Psoas muscle (tissue), 7 donors: ENCODE measurements at regions not wholly inside any gene's neighbourhood (a gene's known extent, or its start where the extent isn't known, plus 50 kb on each side); places are given as distances from the start of the nearest gene placed in this dataset.
"Not testable (repeated sequence)": the region's sequence is repeated elsewhere in the genome, so short reads cannot be mapped to it uniquely, and the experiment has no call there.

ENCODE experiments used
- ATAC-seq, 4 donors: fragments of 200-7000 bp; cut with Tn5 transposase; one replicate each; pipeline ENCODE4 v1.9.1; 2020; ENCODE audit warnings: moderate library complexity in 3 of 4, mild to moderate bottlenecking in 2 of 4
- DNase-seq, 2 donors: peaks; one replicate each; pipeline ENCODE4 v3.0.0-alpha.2; 2020
- H3K27ac ChIP-seq: fragments of 200-600 bp; one replicate; pipeline ENCODE4 v1.8.0; 2022
- H3K27me3 ChIP-seq, 3 donors: fragments of 200-600 bp in 1 of 3; one replicate each; pipeline versions ENCODE4 v1.6.1 to v1.8.0; 2013 to 2022; ENCODE audit warnings: low read length in 2 of 3, mild to moderate bottlenecking in 2 of 3, moderate library complexity in 1 of 3; ENCODE audit not compliant: insufficient read depth in 3 of 3
- H3K36me3 ChIP-seq, 2 donors: fragments of 200-600 bp in 1 of 2; one replicate each; pipeline versions ENCODE4 v1.6.1 to v1.8.0; 2013 to 2022; ENCODE audit warnings: low read depth in 1 of 2, mild to moderate bottlenecking in 1 of 2, moderate library complexity in 1 of 2; ENCODE audit not compliant: insufficient read depth in 1 of 2
- H3K4me1 ChIP-seq: fragments of 200-600 bp; one replicate; pipeline ENCODE4 v1.8.0; 2022
- H3K4me3 ChIP-seq: fragments of 200-600 bp; one replicate; pipeline ENCODE4 v1.8.0; 2022; ENCODE audit warnings: mild to moderate bottlenecking
- H3K9me3 ChIP-seq: fragments of 200-600 bp; one replicate; pipeline ENCODE4 v1.8.0; 2022
- WGBS, 3 donors: extraction: QIAGEN DNeasy Blood & Tissue Kit; methylation state at CpG; one replicate each; pipeline versions ENCODE4 v1.1.6 to v1.1.7; 2013; 5-methylcytosine and 5-hydroxymethylcytosine counted together
- intact Hi-C, 2 donors: fragments of 100-400 bp; cut with DNase I; formaldehyde crosslinking; loops; one replicate each; pipeline versions ENCODE4 v1.11.0 to v1.14.2; 2022
- TF ChIP-seq, protein P1 (sequence below): fragments of 200-600 bp; IDR thresholded peaks from one replicate; pipeline ENCODE4 v1.8.0; 2022; ENCODE audit warnings: antibody characterized with exemption
- donor health status: healthy with polysubstance abuse.
- donor health status: DM: no; HTN: no; CAD: no; lungs with moderate emphysema.
- donor health status: Bipolar disorder and iron deficiency.
- donor health status: healthy.
- donor health status: DM: yes; HTN: yes; CAD: no.
- donor health status: DM: no; HTN: no; CAD: no.
- donor health status: DM: yes; HTN: yes; CAD: no.

DNA sequence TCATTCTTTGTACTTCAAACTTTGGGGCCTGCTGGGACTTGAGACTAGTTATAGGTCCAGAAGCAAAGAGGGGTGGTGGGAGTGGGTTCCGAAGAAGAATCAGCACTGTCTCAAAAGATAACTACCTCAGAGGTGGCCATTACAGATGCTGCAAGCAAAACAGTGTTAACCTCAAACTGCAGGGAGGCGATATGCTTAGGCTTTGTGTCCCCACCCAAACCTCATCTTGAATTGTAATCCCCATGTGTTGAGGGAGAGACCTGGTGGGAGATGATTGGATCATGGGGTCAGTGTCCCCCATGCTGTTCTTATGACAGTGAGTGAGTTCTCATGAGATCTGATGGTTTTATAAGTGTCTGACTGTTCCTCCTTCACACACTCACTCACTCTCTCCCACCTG lies 545.3 kb downstream of the XYLT1 start:
- no peaks in the 10 kb centered on the region for H3K27me3 ChIP-seq
- no peaks in the 10 kb centered on the region for H3K4me1 ChIP-seq
- DNase-seq (no peak), ATAC-seq (no peak)
- 91 to 96% (median 94%) methylated on average over 2 of the region's 2 CpGs for WGBS, 3 donors
- TF ChIP-seq, protein P1, sequence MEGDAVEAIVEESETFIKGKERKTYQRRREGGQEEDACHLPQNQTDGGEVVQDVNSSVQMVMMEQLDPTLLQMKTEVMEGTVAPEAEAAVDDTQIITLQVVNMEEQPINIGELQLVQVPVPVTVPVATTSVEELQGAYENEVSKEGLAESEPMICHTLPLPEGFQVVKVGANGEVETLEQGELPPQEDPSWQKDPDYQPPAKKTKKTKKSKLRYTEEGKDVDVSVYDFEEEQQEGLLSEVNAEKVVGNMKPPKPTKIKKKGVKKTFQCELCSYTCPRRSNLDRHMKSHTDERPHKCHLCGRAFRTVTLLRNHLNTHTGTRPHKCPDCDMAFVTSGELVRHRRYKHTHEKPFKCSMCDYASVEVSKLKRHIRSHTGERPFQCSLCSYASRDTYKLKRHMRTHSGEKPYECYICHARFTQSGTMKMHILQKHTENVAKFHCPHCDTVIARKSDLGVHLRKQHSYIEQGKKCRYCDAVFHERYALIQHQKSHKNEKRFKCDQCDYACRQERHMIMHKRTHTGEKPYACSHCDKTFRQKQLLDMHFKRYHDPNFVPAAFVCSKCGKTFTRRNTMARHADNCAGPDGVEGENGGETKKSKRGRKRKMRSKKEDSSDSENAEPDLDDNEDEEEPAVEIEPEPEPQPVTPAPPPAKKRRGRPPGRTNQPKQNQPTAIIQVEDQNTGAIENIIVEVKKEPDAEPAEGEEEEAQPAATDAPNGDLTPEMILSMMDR: no peak
- no peaks in the 10 kb centered on the region for H3K36me3 ChIP-seq
- H3K4me3 ChIP-seq: no peak overlapping the region
- H3K9me3 ChIP-seq: no peaks in the 10 kb centered on the region
- no peak overlapping the region for H3K27ac ChIP-seq
- intact Hi-C loops: no loop called here

DNA sequence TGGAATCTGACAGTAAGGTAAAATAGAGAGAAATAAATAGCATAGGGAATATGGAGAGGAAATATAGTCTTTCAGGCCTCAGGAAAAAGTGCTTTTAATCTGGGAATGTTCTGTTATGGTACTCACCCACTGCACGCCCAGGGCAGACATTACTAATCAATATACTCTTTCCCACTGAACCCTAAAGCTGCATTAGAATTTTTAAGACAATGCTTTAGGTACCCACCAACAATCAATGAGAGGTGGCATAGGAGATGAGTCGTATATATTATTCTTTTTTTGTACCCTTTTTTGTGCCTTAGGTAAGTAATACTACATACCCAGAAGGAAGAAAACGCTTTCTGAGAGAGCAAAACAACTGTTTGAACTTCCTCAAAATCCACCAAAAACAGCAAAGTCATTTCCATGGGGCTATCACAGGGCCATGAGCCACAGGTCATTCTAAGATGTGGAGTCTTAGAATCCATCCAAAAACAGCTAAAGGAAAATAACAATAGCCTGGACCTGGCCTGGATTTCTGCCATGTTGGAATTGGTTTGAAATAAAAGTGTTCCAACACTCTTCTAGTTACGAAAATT lies 542.1 kb downstream of the XYLT1 start:
- DNase-seq: no peak
- no peak overlapping the region for H3K4me3 ChIP-seq
- H3K9me3 ChIP-seq: no peaks in the 10 kb centered on the region
- H3K27ac ChIP-seq: no peak overlapping the region
- no peaks in the 10 kb centered on the region for H3K4me1 ChIP-seq
- TF ChIP-seq, protein P1: no peak
- WGBS, 3 donors: 58 to 67% (median 64%) methylated on average over 4 of the region's 4 CpGs
- H3K36me3 ChIP-seq: no peaks in the 10 kb centered on the region
- intact Hi-C loops: no loop called here
- ATAC-seq: no peak
- H3K27me3 ChIP-seq: no peaks in the 10 kb centered on the region

DNA sequence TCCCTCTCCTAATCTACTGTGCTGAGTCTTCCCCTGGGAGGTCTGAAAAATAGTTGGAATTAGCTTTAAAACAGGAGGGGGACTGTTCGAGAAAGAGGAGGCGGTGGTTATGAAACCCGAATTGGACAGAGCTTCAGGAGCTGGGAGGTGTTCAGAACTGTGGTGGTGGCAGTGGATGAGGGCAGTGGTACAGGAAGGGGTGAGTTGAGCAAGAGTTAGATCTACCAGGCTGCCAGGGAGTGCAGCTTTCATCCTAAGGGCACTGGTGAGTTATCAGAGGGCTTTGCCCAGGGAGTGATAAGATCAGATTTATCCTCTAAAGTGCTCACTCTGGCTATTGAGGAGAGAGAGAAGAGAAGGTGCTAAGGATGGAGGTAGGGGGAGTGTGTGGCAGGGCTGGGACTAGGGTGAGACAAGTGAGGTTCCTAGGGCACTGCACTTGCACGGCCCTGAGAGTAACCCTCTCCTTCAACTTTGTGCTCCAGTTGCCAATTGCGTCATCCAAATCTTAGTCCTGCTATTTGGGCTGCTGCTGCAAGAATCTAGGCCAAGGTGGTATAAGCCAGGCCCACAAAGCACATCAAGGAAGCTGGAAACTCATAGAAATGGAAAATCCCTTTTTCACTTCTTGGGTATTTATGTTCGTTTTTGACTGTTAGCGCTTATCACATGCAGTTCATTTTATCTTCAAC lies 540.3 kb downstream of the XYLT1 start:
- Histone ChIP-seq H3K9me3 (no peaks in the 10 kb centered on the region), H3K4me1 (no peaks in the 10 kb centered on the region), H3K4me3 (no peak overlapping the region), H3K27ac (no peak overlapping the region), H3K36me3 (no peaks in the 10 kb centered on the region), H3K27me3 (no peaks in the 10 kb centered on the region)
- 67 to 73% (median 72%) methylated on average over 7 of the region's 7 CpGs for WGBS, 3 donors
- intact Hi-C loops: no loop called here
- DNase-seq (no peak), ATAC-seq (no peak)
- TF ChIP-seq, protein P1: no peak

DNA sequence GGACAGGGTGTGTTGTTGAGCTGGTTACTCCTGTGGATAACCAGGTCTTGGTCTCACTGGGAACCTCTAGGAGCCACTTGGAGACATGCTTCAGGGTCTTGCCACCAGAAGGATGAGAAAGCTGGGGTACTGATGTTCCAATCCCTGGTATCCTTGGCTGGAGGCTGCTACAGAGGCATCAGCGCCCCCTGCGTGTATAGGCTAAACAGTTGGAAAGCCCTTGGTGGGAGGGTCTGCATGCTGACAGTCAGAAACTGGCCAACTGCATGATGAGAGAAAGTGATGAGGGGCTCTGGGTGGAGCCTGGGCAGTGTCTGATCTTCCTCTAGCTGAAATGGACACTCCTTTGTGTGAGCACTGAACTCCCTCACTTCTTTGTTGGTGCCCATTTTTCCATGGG lies 536.9 kb downstream of the XYLT1 start:
- peaks cover 0 to 2% (median 0%) of the 10 kb centered on the region in 3 donors for H3K27me3 ChIP-seq
- H3K36me3 ChIP-seq: no peaks in the 10 kb centered on the region
- TF ChIP-seq, protein P1: no peak
- ATAC-seq: no peak
- no peak overlapping the region for H3K4me3 ChIP-seq
- no peaks in the 10 kb centered on the region for H3K9me3 ChIP-seq
- H3K27ac ChIP-seq: no peak overlapping the region
- H3K4me1 ChIP-seq: no peaks in the 10 kb centered on the region
- no peak for DNase-seq
- WGBS, 3 donors: 52 to 78% (median 67%) methylated on average over 2 of the region's 2 CpGs
- intact Hi-C loops: no loop called here

DNA sequence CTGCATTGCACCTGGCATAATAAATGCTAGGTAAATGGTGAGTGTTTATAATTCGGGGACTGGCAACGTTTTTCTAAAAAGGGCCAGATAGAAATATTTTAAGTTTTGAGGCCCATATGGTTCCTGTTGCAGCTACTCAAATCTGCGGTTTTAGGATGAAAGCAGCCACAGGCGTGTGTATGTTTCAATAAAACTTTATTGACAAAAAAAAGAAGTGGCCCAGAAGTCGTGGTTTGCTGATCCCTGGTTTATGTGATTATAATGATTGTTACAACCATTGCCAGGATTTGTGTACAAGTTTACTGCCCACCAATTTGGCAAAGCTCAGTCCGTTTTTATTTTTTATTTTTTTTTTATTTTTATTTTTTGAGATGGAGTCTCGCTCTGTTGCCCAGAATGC lies 536.1 kb downstream of the XYLT1 start:
- H3K4me1 ChIP-seq: no peaks in the 10 kb centered on the region
- H3K4me3 ChIP-seq: no peak overlapping the region
- TF ChIP-seq, protein P1: no peak
- no peaks in the 10 kb centered on the region for H3K9me3 ChIP-seq
- no peak overlapping the region for H3K27ac ChIP-seq
- intact Hi-C loops: no loop called here
- WGBS, 3 donors: 87 to 91% (median 89%) methylated on average over 7 of the region's 7 CpGs
- ATAC-seq (no peak), DNase-seq (no peak)
- no peaks in the 10 kb centered on the region for H3K36me3 ChIP-seq
- H3K27me3 ChIP-seq: peaks cover 0 to 2% (median 0%) of the 10 kb centered on the region in 3 donors

DNA sequence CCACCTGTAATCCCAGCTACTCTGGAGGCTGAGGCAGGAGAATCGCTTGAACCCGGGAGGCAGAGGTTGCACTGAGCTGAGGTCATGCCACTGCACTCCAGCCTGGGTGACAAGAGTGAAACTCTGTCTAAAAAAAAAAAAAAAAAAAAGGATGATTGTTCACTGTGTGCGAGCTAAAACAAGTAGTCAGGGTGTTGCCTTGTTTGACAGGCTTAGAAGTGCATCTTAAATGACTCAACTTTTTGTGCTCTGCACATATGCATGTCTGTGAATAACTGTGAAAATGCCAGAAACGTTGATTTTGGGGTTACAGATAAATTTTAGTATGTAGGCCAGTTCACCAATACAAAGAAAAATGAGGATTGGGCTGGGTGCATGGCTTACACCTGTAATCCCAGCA lies 534.9 kb downstream of the XYLT1 start:
- H3K9me3 ChIP-seq: not testable (repeated sequence)

More for the DNA sequence above, 534.9 kb downstream of the XYLT1 start:
- H3K36me3 ChIP-seq, H3K27ac ChIP-seq, ATAC-seq, intact Hi-C loops, DNase-seq, H3K4me1 ChIP-seq, H3K27me3 ChIP-seq, H3K4me3 ChIP-seq: not testable (repeated sequence)
- WGBS, 3 donors: 86 to 89% (median 86%) methylated on average over 4 of the region's 4 CpGs
